Choroid plexus epithelial cell (primary cell): ENCODE measurements at regions not wholly inside any gene's neighbourhood (a gene's known extent, or its start where the extent isn't known, plus 50 kb on each side); places are given as distances from the start of the nearest gene placed in this dataset.

Experiments used
- DNase-seq: peaks from one replicate; pipeline ENCODE4 v3.0.0-alpha.2; 2010; ENCODE audit warnings: low read depth
- H3K4me3 ChIP-seq: 2 replicates; pipeline ENCODE4 v1.5.1; 2011; ENCODE audit warnings: low read depth, mild to moderate bottlenecking, control low read depth, low read length, moderate library complexity
- CTCF ChIP-seq: conservative IDR thresholded peaks from 2 replicates; pipeline ENCODE4 v1.5.1; 2011; ENCODE audit warnings: low read depth, mild to moderate bottlenecking, control low read depth, inconsistent platforms, low read length, moderate library complexity

- H3K4me3 ChIP-seq, result no peak overlapping the region
- no peak for DNase-seq
- no peak for TF ChIP-seq CTCF
Measured at GRCh38 chr3:182716114-182716688, 77.1 kb upstream of the ATP11B start.

- no peak for TF ChIP-seq CTCF
- DNase-seq, result no peak
- no peak overlapping the region for H3K4me3 ChIP-seq
Measured at GRCh38 chr3:182717216-182717615, 76.1 kb upstream of the ATP11B start.

- no peak for TF ChIP-seq CTCF
- DNase-seq, result no peak
- H3K4me3 ChIP-seq, result no peak overlapping the region
Measured at GRCh38 chr3:182722907-182723306, 70.4 kb upstream of the ATP11B start.

GRCh38 chr3:182723596-182723995 lies 69.7 kb upstream of the ATP11B start:
- no peak for DNase-seq
- H3K4me3 ChIP-seq, result no peak overlapping the region
- no peak for TF ChIP-seq CTCF

- DNase-seq, result peak; percentile 41
- H3K4me3 ChIP-seq, result peak overlapping the region; percentile 39
- TF ChIP-seq CTCF, result no peak
Measured at GRCh38 chr3:182725372-182726251, 67.7 kb upstream of the ATP11B start.

GRCh38 chr3:182726258-182727142 lies 66.8 kb upstream of the ATP11B start:
- H3K4me3 ChIP-seq, result peak overlapping the region; percentile 39
- no peak for DNase-seq
- TF ChIP-seq CTCF, result no peak
